Fibroblast of lung (primary cell): ENCODE measurements at regions not wholly inside any gene's neighbourhood (a gene's known extent, or its start where the extent isn't known, plus 50 kb on each side); places are given as distances from the start of the nearest gene placed in this dataset.

Source experiments
- DNase-seq, 2 donors: peaks; one replicate each; pipeline versions ENCODE4 v3.0.0 to v3.0.0-alpha.2; 2010; ENCODE audit warnings: low read depth in 2 of 2
- H2AFZ ChIP-seq: 2 replicates; pipeline ENCODE4 v1.5.1; 2012; ENCODE audit warnings: low read length, control low read depth, inconsistent platforms
- H3K27ac ChIP-seq: 2 replicates; pipeline ENCODE4 v1.5.1; 2011; ENCODE audit warnings: low read length, control low read depth; ENCODE audit not compliant: insufficient read depth
- H3K27me3 ChIP-seq: 2 replicates; pipeline ENCODE4 v1.5.1; 2011; ENCODE audit warnings: mild to moderate bottlenecking, low read length; ENCODE audit not compliant: control insufficient read depth, insufficient read depth
- H3K36me3 ChIP-seq: 2 replicates; pipeline ENCODE4 v1.5.1; 2011; ENCODE audit warnings: low read length; ENCODE audit not compliant: control insufficient read depth, insufficient read depth
- H3K4me1 ChIP-seq: 2 replicates; pipeline ENCODE4 v1.5.1; 2011; ENCODE audit warnings: low read length; ENCODE audit not compliant: control insufficient read depth, insufficient read depth; ENCODE audit errors: extremely low read depth
- H3K4me2 ChIP-seq: 2 replicates; pipeline ENCODE4 v1.5.1; 2011; ENCODE audit warnings: low read length, control low read depth; ENCODE audit not compliant: insufficient read depth; ENCODE audit errors: extremely low read depth
- H3K4me3 ChIP-seq, 4 experiments: fragments of 200-600 bp in 1 of 4; sonication (generic) in 1 of 4; replicated peaks in 1 of 4; 2 replicates each; pipeline ENCODE4 v1.5.1; 2011 to 2016; ENCODE audit warnings: low read length in 4 of 4, low read depth in 3 of 4, mild to moderate bottlenecking in 3 of 4, control low read depth in 2 of 4, inconsistent platforms in 1 of 4, mixed read lengths in 1 of 4; ENCODE audit not compliant: insufficient read depth in 1 of 4; ENCODE audit errors: control extremely low read depth in 1 of 4
- H3K79me2 ChIP-seq: 2 replicates; pipeline ENCODE4 v1.5.1; 2012; ENCODE audit warnings: mild to moderate bottlenecking, low read length, inconsistent platforms; ENCODE audit not compliant: control insufficient read depth, insufficient read depth
- H3K9ac ChIP-seq: 2 replicates; pipeline ENCODE4 v1.5.1; 2011; ENCODE audit warnings: mild to moderate bottlenecking, low read length, control low read depth; ENCODE audit not compliant: insufficient read depth
- H3K9me3 ChIP-seq: 2 replicates; pipeline ENCODE4 v1.5.1; 2012; ENCODE audit warnings: low read depth, low read length; ENCODE audit not compliant: control insufficient read depth, insufficient read depth
- H4K20me1 ChIP-seq: 2 replicates; pipeline ENCODE4 v1.5.1; 2011; ENCODE audit warnings: low read length; ENCODE audit not compliant: control insufficient read depth, insufficient read depth; ENCODE audit errors: extremely low read depth
- EZH2 ChIP-seq: IDR thresholded peaks from 2 replicates; pipeline ENCODE4 v1.5.1; 2012; ENCODE audit warnings: low read length, control low read depth, mild to moderate bottlenecking; ENCODE audit errors: missing control alignments
- TF ChIP-seq, protein P1 (sequence below), 2 donors: IDR thresholded peaks in 1 of 2; conservative IDR thresholded peaks in 1 of 2; 1 replicate in 1 of 2; 2 replicates in 1 of 2; pipeline ENCODE4 v1.5.1; 2011 to 2012; ENCODE audit warnings: low read length in 2 of 2, control low read depth in 1 of 2, inconsistent platforms in 1 of 2, low read depth in 1 of 2, mild to moderate bottlenecking in 1 of 2

DNA sequence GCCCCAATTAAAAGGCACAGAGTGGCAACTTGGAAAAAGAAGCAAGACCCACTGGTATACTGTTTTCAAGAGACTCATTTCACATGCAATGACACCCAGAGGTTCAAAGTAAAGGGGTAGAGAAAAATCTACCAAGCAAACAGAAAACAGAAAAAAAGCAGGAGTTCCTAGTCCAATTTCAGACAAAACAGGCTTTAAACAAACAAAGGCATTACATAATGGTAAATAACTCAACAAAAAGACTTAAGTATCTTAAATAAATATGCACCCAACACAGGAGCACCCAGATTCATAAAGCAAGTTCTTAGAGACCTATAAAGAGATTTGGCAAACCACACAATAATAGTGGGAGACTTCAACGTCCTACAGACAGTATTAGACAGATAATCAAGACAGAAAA, 215.8 kb downstream of the SLCO4C1 start:
- no peaks in the 10 kb centered on the region for H4K20me1 ChIP-seq
- H3K4me2 ChIP-seq, result no peak overlapping the region
- H3K4me1 ChIP-seq, result no peaks in the 10 kb centered on the region
- no peaks in the 10 kb centered on the region for H3K79me2 ChIP-seq
- TF ChIP-seq EZH2, result no peak
- TF ChIP-seq, protein P1, sequence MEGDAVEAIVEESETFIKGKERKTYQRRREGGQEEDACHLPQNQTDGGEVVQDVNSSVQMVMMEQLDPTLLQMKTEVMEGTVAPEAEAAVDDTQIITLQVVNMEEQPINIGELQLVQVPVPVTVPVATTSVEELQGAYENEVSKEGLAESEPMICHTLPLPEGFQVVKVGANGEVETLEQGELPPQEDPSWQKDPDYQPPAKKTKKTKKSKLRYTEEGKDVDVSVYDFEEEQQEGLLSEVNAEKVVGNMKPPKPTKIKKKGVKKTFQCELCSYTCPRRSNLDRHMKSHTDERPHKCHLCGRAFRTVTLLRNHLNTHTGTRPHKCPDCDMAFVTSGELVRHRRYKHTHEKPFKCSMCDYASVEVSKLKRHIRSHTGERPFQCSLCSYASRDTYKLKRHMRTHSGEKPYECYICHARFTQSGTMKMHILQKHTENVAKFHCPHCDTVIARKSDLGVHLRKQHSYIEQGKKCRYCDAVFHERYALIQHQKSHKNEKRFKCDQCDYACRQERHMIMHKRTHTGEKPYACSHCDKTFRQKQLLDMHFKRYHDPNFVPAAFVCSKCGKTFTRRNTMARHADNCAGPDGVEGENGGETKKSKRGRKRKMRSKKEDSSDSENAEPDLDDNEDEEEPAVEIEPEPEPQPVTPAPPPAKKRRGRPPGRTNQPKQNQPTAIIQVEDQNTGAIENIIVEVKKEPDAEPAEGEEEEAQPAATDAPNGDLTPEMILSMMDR (conservative IDR thresholded peaks at IDR 0.05 in 1 of 2, IDR thresholded peaks at IDR 0.05 in 1 of 2; ENCODE audit: low read depth in 1 of 2, low read length in 2 of 2), result no peak
- no peak for DNase-seq
- H3K9ac ChIP-seq, result no peak overlapping the region
- H3K27me3 ChIP-seq, result no peaks in the 10 kb centered on the region
- H3K4me3 ChIP-seq, result no peak overlapping the region
- no peaks in the 10 kb centered on the region for H3K9me3 ChIP-seq
- H3K27ac ChIP-seq, result no peak overlapping the region
- H2AFZ ChIP-seq, result no peak overlapping the region
- no peaks in the 10 kb centered on the region for H3K36me3 ChIP-seq

DNA sequence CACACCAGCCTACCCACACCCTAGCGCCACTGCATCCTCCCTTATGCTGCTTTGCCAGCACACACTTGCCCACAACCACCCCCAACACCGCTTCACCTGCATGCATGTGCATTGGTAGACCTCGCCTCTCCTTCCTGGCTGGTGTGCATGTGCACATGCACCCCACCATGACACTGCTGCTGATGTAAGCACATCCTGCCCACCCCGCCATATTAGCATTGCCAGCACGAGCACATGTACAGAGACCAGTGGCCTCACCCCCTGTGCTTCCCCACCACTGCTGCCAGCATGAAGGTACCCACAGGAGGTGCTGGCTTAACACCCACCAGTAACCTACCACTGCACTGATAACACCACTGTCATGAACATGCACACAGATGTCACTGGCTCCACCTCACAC, 218.2 kb downstream of the SLCO4C1 start:
- H3K36me3 ChIP-seq, result no peaks in the 10 kb centered on the region
- no peaks in the 10 kb centered on the region for H4K20me1 ChIP-seq
- DNase-seq, result no peak
- H3K9me3 ChIP-seq, result no peaks in the 10 kb centered on the region
- no peaks in the 10 kb centered on the region for H3K4me1 ChIP-seq
- H3K79me2 ChIP-seq, result no peaks in the 10 kb centered on the region
- no peaks in the 10 kb centered on the region for H3K27me3 ChIP-seq
- no peak overlapping the region for H3K4me2 ChIP-seq
- no peak overlapping the region for H3K9ac ChIP-seq
- no peak overlapping the region for H3K27ac ChIP-seq
- TF ChIP-seq, protein P1 (conservative IDR thresholded peaks at IDR 0.05 in 1 of 2, IDR thresholded peaks at IDR 0.05 in 1 of 2; ENCODE audit: low read depth in 1 of 2, low read length in 2 of 2), result no peak
- no peak for TF ChIP-seq EZH2
- no peak overlapping the region for H2AFZ ChIP-seq
- no peak overlapping the region for H3K4me3 ChIP-seq

DNA sequence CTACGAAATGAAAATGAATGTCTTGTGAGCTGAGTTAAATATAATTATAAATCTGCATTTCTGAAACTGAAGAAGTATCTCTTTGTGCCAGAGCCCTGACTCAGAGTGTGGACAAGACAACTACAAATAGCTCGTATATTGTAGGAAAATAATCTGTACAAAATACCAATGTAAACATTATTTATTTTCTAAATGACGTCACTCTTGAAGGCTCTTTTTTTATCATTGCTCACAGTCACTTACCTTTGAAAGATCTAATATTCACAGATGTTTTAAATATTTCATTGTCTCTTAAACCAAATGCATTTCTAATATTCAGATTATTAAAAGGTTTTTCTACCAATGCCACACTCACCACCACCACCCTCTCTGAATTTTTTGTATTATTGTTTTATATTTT, 226.1 kb downstream of the SLCO4C1 start:
- no peaks in the 10 kb centered on the region for H3K36me3 ChIP-seq
- no peak for DNase-seq
- no peak for TF ChIP-seq EZH2
- TF ChIP-seq, protein P1 (conservative IDR thresholded peaks at IDR 0.05 in 1 of 2, IDR thresholded peaks at IDR 0.05 in 1 of 2; ENCODE audit: low read depth in 1 of 2, low read length in 2 of 2), result no peak
- no peak overlapping the region for H3K4me2 ChIP-seq
- H3K79me2 ChIP-seq, result no peaks in the 10 kb centered on the region
- no peak overlapping the region for H3K4me3 ChIP-seq
- no peak overlapping the region for H2AFZ ChIP-seq
- no peaks in the 10 kb centered on the region for H3K27me3 ChIP-seq
- no peak overlapping the region for H3K9ac ChIP-seq
- H3K9me3 ChIP-seq, result no peaks in the 10 kb centered on the region
- H4K20me1 ChIP-seq, result no peaks in the 10 kb centered on the region
- no peak overlapping the region for H3K27ac ChIP-seq
- H3K4me1 ChIP-seq, result no peaks in the 10 kb centered on the region
